HEK293T (cell line): ENCODE measurements at regions not wholly inside any gene's neighbourhood (a gene's known extent, or its start where the extent isn't known, plus 50 kb on each side); places are given as distances from the start of the nearest gene placed in this dataset.

Experiments
- CTCF ChIA-PET: fragments of 350-600 bp; formaldehyde crosslinking; extraction: SDS; loops from one replicate; lab custom pipeline; 2021; ENCODE audit warnings: antibody characterized with exemption, inconsistent platforms; lab: Yijun Ruan, JAX
- POLR2A ChIA-PET: fragments of 350-600 bp; formaldehyde crosslinking; extraction: SDS; loops from one replicate; lab custom pipeline; 2020; ENCODE audit warnings: antibody characterized with exemption, inconsistent platforms; lab: Yijun Ruan, JAX
- DNase-seq: peaks from one replicate; pipeline ENCODE4 v3.0.0; 2012; ENCODE audit warnings: mixed read lengths; ENCODE audit errors: extremely low spot score
- ARNT ChIP-seq: fragments of 450-650 bp; IDR thresholded peaks from 2 replicates; pipeline ENCODE4 v1.6.1; 2017; ENCODE audit warnings: mild to moderate bottlenecking
- BHLHE40 ChIP-seq: fragments of 450-650 bp; IDR thresholded peaks from 2 replicates; pipeline ENCODE4 v1.6.1; 2016; ENCODE audit warnings: mild to moderate bottlenecking, moderate library complexity, borderline replicate concordance
- CTBP1 ChIP-seq: fragments of 450-650 bp; IDR thresholded peaks from 2 replicates; pipeline ENCODE4 v1.6.1; 2016; ENCODE audit warnings: borderline replicate concordance
- ELF4 ChIP-seq: fragments of 450-650 bp; IDR thresholded peaks from 2 replicates; pipeline ENCODE4 v1.6.1; 2017; ENCODE audit warnings: antibody characterized with exemption
- FOXA1 ChIP-seq: fragments of 450-650 bp; IDR thresholded peaks from 2 replicates; pipeline ENCODE4 v1.6.1; 2016; ENCODE audit warnings: mild to moderate bottlenecking
- FOXK2 ChIP-seq: fragments of 450-650 bp; IDR thresholded peaks from 2 replicates; pipeline ENCODE4 v1.6.1; 2016; ENCODE audit warnings: mild to moderate bottlenecking
- FOXM1 ChIP-seq: fragments of 450-650 bp; IDR thresholded peaks from 2 replicates; pipeline ENCODE4 v1.6.1; 2017; ENCODE audit warnings: mild to moderate bottlenecking, borderline replicate concordance
- HDGF ChIP-seq: fragments of 450-650 bp; IDR thresholded peaks from 2 replicates; pipeline ENCODE4 v1.6.1; 2017; ENCODE audit warnings: antibody characterized with exemption, borderline replicate concordance
- L3MBTL2 ChIP-seq: fragments of 450-650 bp; conservative IDR thresholded peaks from 2 replicates; pipeline ENCODE4 v1.6.1; 2016; ENCODE audit warnings: mild to moderate bottlenecking
- LEF1 ChIP-seq: fragments of 450-650 bp; IDR thresholded peaks from 2 replicates; pipeline ENCODE4 v1.6.1; 2017; ENCODE audit warnings: mild to moderate bottlenecking, borderline replicate concordance
- NFRKB ChIP-seq: fragments of 450-650 bp; IDR thresholded peaks from 2 replicates; pipeline ENCODE4 v1.6.1; 2016; ENCODE audit warnings: mild to moderate bottlenecking, moderate library complexity
- PKNOX1 ChIP-seq: fragments of 450-650 bp; IDR thresholded peaks from 2 replicates; pipeline ENCODE4 v1.6.1; 2016
- SP1 ChIP-seq: fragments of 450-650 bp; IDR thresholded peaks from 2 replicates; pipeline ENCODE4 v1.6.1; 2017
- SUZ12 ChIP-seq: fragments of 450-650 bp; IDR thresholded peaks from 2 replicates; pipeline ENCODE4 v1.6.1; 2016; ENCODE audit warnings: mild to moderate bottlenecking
- TARDBP ChIP-seq: fragments of 450-650 bp; IDR thresholded peaks from 2 replicates; pipeline ENCODE4 v1.6.1; 2016
- ZNF384 ChIP-seq: fragments of 450-650 bp; IDR thresholded peaks from 2 replicates; pipeline ENCODE4 v1.6.1; 2016

- ChIA-PET CTCF (no interaction called here), POLR2A (no interaction called here)
- TF ChIP-seq SUZ12 (no peak), HDGF (no peak), ARNT (no peak), NFRKB (no peak), ZNF384 (no peak), FOXM1 (no peak), ELF4 (no peak), FOXA1 (no peak), FOXK2 (no peak), L3MBTL2 (no peak), SP1 (no peak), BHLHE40 (no peak), LEF1 (no peak), CTBP1 (no peak), TARDBP (no peak), PKNOX1 (no peak)
- no peak for DNase-seq
Measured at GRCh38 chr2:48856657-48857056, 101.1 kb upstream of the LHCGR start.

DNA sequence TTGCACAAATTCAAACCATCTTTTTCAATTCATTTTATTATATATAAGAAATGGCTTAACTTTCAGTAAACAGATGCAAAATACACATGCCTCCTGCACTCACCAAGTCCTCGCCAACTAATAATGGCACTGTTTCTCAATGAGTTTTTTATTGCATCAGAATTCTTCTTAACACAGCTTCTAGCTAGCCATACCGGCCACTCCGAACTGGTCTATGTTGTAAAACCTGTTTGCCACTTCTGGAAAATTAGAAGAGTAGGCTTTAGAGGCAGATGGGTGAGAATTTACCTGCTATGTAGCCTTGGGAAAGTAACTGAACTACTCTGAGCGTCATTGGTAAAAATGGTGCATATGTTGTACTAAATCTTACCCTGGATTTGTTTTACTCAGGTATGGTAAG, 100.6 kb upstream of the LHCGR start:
- CTCF ChIA-PET = no interaction called here
- POLR2A ChIA-PET = no interaction called here
- TF ChIP-seq ZNF384 (no peak), ARNT (no peak), FOXA1 (no peak), TARDBP (no peak), NFRKB (no peak), FOXM1 (no peak), BHLHE40 (no peak), HDGF (no peak), SUZ12 (no peak), CTBP1 (no peak), L3MBTL2 (no peak), FOXK2 (no peak)
- DNase-seq = no peak

DNA sequence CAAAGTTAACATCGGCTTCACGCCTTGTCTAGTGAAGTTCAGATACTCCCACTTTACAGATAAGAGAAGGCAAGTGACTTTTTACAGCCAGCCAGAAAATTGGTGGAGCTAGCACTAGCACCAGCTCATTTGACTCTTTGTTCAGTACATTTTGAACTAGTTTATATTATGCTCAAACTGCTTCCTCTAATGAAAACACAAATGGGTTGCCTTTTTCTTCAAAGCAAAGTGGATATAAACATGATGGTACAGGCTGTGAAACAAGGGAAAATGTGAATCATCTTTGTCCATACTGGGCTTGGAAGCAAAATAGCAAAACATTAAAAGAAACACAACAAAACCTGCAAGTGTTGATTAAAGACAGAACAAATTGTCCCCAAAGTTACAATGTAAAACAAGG, 99.6 kb upstream of the LHCGR start:
- no peak for DNase-seq
- POLR2A ChIA-PET = no interaction called here
- CTCF ChIA-PET = no interaction called here
- no peak for TF ChIP-seq FOXM1
- no peak for TF ChIP-seq NFRKB
- TF ChIP-seq PKNOX1 = no peak
- no peak for TF ChIP-seq HDGF
- TF ChIP-seq ELF4 = no peak
- no peak for TF ChIP-seq L3MBTL2
- no peak for TF ChIP-seq FOXK2
- TF ChIP-seq ARNT = no peak
- TF ChIP-seq FOXA1 = no peak
- TF ChIP-seq LEF1 = no peak
- no peak for TF ChIP-seq ZNF384
- no peak for TF ChIP-seq TARDBP

DNA sequence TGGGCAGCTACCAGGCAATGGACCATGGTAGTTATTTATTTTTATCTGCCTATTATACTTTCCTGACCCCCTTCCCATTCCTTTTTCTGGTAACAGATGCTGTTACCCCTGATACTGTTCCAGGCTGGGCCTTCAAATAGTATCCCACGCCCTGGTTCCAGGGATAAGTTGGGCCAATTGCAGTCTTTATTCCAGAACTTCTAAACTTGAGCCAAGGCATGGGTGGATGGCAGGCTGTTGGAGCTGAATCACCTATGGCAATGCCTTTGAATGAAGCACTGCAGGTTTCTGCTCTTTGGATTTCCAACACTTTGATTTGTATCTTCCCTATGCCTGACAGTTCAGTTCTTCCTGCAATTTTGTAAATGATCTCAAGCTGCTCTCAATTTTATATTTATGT, 99.2 kb upstream of the LHCGR start:
- ChIA-PET POLR2A (no interaction called here), CTCF (no interaction called here)
- TF ChIP-seq FOXA1 (no peak), SP1 (no peak), SUZ12 (no peak)
- DNase-seq = no peak

DNA sequence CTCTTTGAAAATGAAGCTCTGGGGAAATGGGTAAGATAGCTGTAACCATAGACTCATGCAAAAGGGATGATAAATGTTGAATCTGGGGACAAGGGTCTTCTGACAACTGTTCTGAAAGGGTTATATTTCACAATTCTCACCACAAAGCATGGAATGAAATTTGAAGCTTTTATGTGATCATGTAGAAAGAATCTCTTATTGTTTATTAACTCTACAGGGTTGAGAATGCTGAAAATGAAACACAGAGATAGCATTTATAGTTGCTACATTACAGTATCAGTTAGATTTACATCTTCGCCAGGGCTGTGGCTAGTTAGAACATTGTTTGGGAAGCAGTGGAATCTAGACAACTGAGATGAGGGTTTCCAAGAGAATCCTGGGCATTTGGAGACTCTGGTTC, 97.4 kb upstream of the LHCGR start:
- DNase-seq = no peak
- TF ChIP-seq ZNF384 (no peak), CTBP1 (no peak), FOXK2 (no peak), FOXM1 (no peak), ELF4 (no peak), L3MBTL2 (no peak), HDGF (no peak), SP1 (no peak), TARDBP (no peak), BHLHE40 (no peak), SUZ12 (no peak), NFRKB (no peak), PKNOX1 (no peak), FOXA1 (no peak), ARNT (no peak), LEF1 (no peak)
- POLR2A ChIA-PET = no interaction called here
- CTCF ChIA-PET = no interaction called here

GRCh38 chr2:48851161-48851560, 95.6 kb upstream of the LHCGR start:
- ChIA-PET CTCF (no interaction called here), POLR2A (no interaction called here)
- DNase-seq = no peak
- no peak for TF ChIP-seq ZNF384
- TF ChIP-seq ELF4 = no peak
- no peak for TF ChIP-seq FOXK2

GRCh38 chr2:48849770-48850169, 94.2 kb upstream of the LHCGR start:
- TF ChIP-seq BHLHE40 (no peak), L3MBTL2 (no peak), ARNT (no peak), SP1 (no peak), FOXA1 (no peak), TARDBP (no peak), FOXM1 (no peak), SUZ12 (no peak), NFRKB (no peak), LEF1 (no peak)
- POLR2A ChIA-PET = no interaction called here
- no peak for DNase-seq
- CTCF ChIA-PET = no interaction called here
